Stimulated activated CD8-positive, alpha-beta memory T cell treated with anti-CD3 and anti-CD28 coated beads, Interleukin-4, amount 100 ng/mL, for 1 hour (primary cell): ENCODE measurements at regions not wholly inside any gene's neighbourhood (a gene's known extent, or its start where the extent isn't known, plus 50 kb on each side); places are given as distances from the start of the nearest gene placed in this dataset.

Source experiments
- DNase-seq, 2 donors: peaks; one replicate each; pipeline ENCODE4 v3.0.0-alpha.2; 2020; ENCODE audit warnings: low read depth in 2 of 2, low spot score in 1 of 2

DNA sequence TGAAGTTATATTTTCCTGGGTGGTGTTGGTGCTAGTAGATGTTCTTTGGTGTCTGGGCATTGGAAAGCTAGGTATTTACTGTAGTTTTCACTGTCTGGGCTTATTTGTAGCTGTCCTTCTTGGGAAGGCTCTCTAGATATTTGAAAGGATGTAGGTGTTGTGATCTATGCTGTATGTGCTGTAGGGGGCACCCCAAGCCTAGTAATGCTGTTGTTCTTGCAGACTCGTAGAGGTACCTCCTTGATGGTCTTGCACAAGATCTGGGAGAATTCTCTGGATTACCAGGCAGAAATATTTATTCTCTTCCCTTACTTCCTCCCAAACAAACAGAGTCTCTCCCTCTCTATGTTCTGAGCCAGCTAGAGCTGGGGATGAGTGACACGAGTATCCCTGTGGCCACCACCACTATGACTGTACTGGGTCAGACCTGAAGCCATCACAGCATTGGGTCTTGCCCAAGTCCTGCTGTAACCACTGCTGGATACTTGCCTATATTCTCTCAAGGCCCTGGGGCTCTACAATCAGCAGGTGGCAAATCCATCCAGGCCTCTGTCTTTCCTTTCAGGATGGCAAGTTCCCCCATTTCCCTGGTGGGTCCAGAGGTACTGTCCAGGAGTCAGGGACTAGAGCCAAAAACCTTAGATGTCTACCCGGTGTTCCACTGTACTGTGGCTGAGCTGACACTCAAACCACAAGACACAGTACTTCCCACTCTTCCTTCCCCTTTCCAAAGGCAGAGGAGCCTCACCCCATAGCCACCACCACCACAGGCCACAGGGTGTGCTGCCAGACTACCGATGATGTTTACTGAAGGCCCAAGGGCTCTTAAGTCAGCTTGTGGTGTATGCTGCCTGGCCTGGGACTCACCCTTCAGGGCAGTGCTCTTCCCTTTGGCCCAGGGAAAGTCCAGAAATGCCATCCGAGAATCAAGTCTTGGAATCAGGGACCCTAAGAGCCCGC, 195.2 kb upstream of the DPPA4 start:
- DNase-seq, result no peak

DNA sequence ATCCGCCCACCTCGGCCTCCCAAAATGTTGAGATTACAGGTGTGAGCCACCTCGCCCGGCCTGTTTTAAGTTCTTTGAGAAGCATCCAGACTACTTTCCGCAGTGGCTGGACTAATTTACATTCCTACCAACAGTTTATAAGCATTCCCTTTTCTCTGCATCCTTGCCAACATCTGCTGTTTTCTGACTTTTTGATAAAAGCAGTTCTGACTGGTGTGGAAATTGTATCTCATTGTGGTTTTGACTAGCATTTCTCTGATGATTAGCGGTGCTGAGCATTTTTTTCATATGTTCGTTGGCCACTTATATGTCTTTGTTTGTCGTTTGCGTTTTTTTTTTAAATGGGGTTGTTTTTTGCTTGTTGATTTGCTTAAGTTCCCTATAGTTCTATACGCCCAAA, 208.4 kb upstream of the DPPA4 start:
- DNase-seq, result no peak

DNA sequence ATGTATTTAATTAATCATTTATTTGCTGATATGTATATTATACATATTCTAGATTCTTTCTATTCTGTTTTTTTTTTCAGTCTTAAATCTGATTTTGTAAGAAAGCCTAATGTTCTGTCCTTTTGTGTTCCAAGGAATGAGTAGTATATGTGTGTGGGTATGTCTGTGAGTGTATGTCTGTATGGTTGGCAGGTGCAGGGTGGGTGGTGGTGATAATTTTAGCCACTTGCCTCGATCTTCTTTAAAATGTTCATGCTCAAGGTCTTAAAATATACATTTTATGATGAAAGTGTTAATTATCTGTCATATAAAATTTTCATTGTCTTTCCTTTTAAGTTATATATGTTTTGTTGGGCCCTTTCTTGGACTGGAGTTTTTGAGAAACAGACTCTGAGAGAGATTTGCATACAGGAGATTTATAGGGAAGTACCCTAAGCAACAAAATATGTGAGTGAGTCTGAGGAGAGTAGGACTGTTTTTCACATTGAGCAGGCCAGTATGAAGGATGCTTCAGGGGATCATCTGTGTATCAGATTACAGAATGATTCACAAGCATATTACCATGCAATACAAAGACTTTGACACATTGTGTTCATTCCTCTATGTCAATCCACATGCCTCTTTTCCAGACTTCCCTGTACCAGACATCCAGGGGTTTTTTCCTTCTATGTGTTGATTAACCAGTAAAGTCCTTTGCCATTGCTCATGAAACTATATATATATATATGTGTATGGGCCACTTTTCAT, 211.0 kb upstream of the DPPA4 start:
- DNase-seq, result no peak

DNA sequence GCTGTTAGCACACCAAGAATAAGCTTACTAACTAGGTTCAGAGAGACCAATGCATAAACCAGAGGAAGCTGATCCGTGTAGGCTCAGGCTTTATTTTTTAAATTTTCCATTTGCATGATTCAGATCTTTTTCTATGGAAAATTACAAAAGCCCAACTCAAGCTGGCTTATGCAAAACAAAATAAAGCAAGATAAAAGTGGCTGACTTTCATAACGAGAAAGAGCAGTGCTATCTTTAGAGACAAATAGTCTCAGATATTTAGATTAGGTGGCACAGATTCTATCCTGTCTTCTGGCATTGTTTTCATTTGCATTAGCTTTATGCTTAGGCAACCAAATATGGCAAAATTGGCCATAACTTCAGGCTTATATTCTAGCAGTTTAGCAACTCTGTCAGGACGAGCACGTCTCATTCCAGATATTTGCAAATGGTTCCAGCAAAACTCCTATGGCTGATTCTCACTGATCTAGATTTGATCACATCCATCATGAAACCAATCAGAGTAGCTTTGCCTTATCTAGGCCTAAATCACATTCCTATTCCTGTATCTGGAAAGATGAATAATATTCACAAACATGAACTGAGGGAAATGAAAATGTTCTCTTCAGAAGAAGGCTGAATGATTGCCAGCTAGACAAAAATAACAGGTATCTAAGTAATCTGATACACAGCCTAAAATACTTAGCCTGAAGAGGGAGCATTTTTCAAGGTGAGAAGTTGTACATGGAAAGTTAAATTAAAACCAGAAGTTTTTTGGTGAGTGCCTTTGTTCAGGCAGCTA, 216.4 kb upstream of the DPPA4 start:
- no peak for DNase-seq

DNA sequence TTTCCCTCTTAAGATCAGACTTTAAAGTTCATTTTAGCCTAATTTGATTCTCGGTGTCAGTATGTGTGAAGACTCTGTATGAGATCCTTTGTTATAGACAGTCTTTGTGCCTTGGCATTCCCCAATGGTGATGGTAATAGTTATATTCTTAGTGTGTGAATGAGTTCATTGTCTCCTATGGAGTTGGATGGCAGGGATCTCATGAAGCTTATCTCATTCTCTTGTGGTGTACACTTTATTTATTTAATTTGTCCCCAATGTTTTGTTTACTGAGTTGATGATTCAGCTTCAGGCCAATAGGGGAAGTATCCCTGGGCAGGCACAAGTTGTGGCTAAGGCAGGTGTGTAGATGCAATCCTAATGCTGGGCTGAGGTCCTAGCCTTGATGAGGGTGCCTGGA, 222.0 kb upstream of the DPPA4 start:
- no peak for DNase-seq

DNA sequence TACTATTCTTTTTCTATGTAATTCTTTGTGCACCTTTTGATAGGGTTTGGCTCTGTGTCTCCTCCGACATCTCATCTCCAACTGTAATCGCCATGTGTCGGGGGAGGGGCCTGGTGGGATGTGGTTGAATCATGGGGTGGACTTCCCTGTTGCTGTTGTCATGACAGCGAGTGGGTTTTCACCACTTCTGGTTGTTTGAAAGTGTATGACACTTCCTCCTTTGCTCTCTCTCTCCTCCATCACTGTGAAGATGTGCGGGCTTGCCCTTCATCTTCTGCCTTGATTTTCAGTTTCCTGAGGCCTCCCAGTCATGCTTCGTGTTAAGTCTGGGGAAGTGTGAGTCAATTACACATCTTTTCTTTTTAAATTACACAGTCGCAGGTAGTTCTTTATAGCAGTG, 225.8 kb upstream of the DPPA4 start:
- DNase-seq, result peak in 1 of 2 donors; percentile 7

DNA sequence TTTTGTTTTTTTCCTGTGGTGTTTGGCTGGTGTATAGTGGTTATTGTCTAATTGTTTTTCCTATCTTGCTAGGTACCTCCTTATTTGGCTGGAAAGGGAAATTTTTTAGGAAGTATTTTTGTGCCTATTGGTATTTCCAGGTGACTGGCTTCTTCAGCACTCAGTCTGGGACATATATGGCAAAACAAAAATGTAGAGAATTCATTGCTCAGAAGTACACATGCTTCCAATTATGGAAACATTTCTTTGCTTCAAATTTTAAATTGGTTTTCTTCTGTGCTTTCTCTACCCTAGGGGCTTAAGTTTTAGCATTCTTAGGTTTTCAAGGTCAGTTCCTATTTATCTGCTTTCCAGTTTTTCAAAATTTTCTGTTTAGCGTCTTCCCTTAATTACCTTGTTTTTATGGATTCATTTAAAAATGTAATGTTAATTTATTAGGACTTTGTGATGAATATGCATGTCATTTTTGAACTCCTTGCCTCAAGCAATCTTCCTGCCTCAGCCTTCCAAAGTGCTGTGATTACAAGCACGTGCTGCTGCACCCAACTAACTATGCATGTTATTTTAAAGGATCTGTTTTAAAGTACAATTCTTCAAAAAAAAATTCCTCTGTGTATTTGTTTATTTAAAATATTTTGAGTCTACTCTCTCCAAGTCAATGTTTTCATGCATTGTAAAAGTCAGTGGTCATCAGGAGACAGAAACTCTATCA, 231.9 kb upstream of the DPPA4 start:
- no peak for DNase-seq

DNA sequence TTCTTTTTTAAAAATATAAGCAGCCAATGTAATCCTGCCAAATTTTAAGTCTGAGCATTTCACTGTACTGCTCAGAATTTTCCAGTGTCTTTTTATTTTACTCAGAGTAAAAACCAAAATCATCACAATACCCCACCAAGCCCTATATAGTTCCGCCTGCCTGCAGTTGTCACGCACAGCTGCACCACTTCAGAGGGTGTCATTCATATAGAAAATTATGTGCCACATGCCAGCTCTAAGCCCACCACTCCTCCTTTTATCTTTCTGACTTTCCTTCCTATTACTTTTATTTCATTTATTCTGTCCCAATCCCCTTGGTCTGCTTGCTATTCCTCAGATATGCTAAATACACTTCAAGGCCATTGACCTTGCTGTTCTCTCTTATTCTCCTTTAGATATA, 233.1 kb upstream of the DPPA4 start:
- DNase-seq, result no peak

DNA sequence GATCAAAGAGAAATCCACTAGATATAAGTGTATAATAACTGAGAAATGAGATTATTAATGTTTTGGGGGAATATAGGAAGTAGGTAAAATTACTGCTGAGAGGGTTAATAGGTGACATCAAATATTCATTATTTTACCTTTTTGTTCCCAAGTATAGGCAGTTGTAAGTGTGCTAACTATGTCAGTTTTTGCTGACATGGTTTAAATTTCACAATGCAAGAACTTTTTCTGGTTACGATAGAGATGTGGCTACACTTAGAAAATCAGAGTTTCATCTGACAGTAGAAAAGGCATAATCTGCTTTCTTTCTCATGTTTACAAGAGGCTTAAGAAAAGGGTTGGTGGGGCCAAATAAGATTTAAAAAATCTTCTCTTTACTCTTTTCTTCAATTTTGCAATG, 235.0 kb upstream of the DPPA4 start:
- DNase-seq, result no peak

DNA sequence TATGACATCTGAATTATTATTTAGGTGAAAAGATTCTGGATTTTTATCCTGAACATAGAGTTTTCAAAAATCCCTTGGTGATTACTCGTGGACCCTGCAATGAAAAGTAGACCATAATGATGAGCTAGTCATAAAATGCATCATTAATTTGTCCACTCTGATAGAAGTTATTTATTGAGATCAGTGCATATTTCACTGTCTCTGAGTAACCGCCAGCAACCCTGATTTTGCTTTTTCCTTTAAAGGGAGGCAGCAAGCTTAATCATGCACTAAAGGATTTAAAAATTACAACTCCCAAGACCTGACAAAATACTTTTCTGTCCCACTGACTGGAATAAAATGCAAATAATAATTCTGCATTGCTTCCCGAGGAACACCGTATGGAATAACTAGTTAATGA, 259.6 kb upstream of the DPPA4 start:
- DNase-seq, result no peak

DNA sequence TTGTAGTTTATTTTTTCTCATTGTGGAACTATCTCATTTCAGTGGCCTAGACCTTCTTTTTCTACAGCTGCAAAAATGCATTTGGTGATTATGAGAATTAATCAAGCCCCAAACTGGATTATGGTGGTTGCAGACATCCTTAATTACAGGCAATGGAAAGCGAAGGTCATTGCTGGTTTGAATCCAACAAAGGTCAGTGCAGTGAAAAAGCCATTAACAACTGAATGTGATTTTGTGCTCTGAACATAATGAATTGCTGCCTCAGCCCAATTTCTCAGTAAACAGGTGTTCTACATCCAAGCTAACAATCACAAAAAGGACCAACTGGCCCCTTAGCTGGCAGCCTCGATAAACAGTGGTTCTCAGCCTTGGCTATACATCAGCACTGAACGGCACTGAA, 260.1 kb upstream of the DPPA4 start:
- DNase-seq, result no peak

DNA sequence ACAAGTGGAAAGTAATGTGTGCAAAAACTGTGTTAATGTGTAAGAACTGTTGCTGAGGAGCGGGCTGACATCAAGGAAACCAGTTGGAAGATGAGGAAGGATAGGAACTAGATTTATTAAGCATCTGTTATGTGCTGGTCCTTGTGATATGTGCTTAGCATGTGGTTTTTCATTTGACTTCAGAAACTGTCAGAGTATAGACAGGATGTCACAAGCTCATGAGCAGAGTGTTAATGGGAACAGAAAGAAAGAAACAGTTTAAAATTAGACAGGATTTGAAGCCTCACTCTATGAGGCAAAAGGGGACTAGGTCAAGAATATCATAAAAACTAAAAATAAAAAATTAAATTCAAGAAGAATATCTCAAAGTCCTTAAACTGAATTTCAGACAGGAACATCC, 270.6 kb upstream of the DPPA4 start:
- DNase-seq, result no peak

DNA sequence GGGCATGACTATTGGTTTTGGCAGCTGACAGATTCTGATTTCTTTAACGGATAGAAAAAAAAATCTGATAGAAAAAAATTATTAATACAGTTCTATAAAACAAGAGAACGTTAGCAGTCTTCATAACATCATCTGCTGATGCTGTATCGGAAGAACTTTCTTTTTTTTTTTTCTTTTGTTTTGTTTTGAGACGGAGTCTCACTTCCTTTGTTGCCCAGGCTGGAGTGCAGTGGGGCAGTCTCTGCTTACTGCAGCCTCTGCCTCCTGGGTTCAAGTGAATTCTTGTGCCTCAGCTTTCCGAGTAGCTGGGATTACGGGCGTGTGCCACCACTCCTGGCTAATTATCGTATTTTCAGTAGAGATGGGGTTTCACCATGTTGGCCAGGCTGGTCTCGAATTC, 271.2 kb upstream of the DPPA4 start:
- DNase-seq, result no peak

DNA sequence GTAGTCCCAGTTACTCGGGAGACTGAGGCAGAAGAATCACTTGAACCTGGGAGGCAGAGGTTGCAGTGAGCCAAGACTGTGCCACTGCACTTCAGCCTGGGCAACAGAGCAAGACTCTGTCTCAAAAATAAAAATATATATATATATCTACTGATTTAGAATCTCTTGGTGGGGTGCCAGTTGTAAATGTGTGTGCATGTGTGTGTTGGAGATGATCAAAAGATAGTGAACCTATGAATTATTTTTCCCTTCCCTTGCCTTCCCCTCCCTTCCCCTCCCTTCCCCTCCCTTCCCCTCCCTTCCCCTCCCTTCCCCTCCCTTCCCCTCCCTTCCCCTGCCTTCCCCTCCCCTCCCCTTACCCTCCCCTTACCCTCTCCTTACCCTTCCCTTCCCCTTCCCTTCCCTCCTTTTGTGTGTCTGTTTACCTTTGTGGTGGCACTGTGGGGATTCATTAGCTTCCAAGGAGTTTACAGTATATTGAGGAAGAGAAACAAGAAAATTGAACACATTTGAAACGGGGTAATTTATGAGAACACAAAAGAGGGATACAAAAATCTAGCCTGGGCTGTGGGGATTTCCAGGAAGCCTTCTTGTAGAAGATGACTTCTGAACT, 281.5 kb upstream of the DPPA4 start:
- no peak for DNase-seq

DNA sequence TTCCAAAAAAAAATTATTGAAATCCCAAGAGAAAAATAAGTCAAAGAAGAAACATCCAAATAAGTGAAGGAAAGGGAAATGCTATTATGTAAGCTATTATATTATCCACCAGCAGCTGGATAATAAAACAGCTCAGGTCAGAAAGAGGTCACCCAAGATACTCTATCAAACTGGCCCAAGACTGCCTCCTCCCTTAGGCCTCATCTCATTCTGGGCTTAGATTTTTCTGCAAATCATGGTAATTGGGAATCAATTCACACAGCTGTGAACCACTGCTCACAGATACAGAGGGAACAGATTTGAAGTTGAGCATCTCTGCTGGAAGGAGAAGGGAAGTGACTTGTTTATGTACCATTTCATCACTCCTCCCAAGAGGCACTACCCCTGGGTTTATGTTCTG, 294.6 kb upstream of the DPPA4 start:
- no peak for DNase-seq

DNA sequence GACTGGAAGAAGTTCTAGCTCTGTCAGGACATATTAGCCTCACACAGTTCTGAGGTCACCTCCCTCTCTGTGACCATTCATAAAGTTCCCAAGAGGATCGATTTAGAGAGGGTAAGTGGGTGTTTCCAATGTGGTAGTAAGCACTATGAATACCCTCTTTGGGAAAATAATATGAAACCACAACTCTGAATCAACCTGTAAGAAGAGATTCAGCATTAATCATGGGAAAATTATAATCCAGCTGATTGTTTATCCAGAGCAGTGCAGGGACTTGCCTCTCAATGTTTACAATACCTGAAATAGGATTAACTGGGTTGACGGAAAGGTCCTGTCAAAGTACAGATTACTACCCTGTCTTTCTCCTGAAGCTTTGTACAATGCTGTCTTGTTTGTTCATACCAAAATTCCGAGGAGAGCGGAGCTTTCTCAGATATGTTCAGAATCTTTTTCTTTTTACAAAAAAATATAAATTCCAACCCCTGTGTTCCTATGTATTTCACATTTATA, 302.9 kb upstream of the DPPA4 start:
- no peak for DNase-seq

DNA sequence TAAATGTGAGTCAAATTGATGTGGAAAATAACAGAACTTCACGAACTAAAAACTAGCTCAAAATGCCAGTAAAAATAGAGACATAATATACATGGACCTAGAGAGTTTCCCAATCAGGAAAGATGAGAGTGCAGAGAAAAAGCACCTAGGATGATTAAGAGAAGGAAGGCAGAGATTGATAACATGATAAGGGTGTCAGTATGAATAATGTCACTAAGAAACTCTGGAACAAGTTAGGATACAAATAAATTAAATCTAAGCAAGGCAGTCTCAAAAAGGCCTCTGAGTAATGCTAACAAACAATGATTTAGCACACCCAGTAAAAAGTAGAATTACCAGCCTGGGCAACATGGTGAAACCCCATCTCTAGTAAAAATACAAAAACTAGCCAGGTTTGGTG, 304.7 kb upstream of the DPPA4 start:
- no peak for DNase-seq

DNA sequence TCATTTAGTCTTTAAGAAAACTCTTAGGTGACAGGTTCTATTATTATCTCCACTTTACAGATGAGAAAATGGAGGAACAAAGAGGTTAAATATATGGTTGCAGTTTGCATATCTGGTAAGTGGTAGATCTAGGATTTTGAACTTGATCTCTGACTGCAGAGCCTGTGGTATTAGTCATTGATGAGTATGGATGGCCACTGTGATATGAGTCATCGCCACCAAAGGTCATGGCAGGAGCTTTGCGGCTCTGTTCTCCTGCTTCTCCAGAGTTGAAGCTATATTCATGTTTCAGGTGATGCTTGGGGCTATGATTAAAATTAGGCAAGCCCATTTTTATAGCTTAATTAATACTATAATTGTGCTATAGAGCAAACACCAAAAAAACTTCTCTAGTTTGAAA, 306.2 kb upstream of the DPPA4 start:
- DNase-seq, result no peak

DNA sequence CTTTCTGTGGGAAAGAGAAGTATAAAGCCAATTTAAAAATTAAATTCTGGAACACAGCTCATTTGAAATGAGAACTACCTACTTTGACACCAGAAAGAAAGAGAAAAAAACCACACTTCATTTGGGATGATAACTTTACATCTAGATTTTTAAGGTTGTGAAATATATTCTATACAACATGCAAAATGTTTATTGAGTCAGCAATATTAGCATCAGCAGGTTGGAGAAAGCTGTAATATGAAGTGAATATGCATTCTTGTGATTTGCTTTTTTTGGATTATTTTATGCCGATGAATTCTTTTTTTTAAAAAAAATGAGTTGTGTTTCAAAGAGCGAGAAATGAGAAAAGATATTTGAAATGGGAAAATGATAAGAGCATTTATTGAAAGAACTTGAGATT, 307.0 kb upstream of the DPPA4 start:
- DNase-seq, result no peak

DNA sequence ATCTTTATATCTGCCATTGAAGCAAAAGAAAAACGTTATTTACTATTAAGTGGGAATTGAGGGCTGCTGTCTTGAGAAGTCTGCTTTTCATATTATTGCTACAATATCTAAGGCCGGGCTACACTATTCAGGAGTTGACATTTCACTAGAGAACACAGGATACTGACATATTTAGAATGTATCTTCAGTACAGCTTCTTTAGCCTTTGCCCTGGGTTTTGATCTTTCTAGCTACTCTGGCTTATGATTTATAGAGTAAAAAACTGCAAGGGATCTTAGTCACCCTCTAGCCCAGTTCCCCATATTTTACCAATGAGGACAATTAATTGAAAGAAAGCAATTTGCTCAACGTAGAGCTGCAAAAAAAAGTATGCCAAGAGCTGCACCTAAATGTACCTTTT, 307.4 kb upstream of the DPPA4 start:
- no peak for DNase-seq
